Liver (tissue), 7 donors: ENCODE measurements at regions not wholly inside any gene's neighbourhood (a gene's known extent, or its start where the extent isn't known, plus 50 kb on each side); places are given as distances from the start of the nearest gene placed in this dataset.

Experiments used
- DNase-seq: peaks from one replicate; pipeline ENCODE4 v3.0.0-alpha.2; 2017; ENCODE audit warnings: low spot score
- H3K27ac ChIP-seq, 2 donors: one replicate each; pipeline ENCODE4 v1.7.0; 2013; ENCODE audit warnings: inconsistent platforms in 2 of 2, low read length in 2 of 2, control low read depth in 1 of 2, low read depth in 1 of 2, mild to moderate bottlenecking in 1 of 2
- H3K27me3 ChIP-seq, 4 donors: one replicate each; pipeline versions ENCODE4 v1.6.1 to v1.7.0; 2013; ENCODE audit warnings: low read length in 3 of 4, inconsistent platforms in 1 of 4, mild to moderate bottlenecking in 1 of 4, moderate library complexity in 1 of 4; ENCODE audit not compliant: control insufficient read depth in 4 of 4, insufficient read depth in 4 of 4
- H3K36me3 ChIP-seq, 4 donors: one replicate each; pipeline versions ENCODE4 v1.6.1 to v1.7.0; 2013; ENCODE audit warnings: low read length in 3 of 4, mild to moderate bottlenecking in 3 of 4, low read depth in 1 of 4, moderate library complexity in 1 of 4; ENCODE audit not compliant: control insufficient read depth in 4 of 4, insufficient read depth in 3 of 4
- H3K4me1 ChIP-seq, 4 donors: one replicate each; pipeline versions ENCODE4 v1.6.1 to v1.7.0; 2013; ENCODE audit warnings: low read length in 3 of 4, mild to moderate bottlenecking in 3 of 4, moderate library complexity in 1 of 4; ENCODE audit not compliant: control insufficient read depth in 4 of 4, insufficient read depth in 4 of 4
- H3K4me3 ChIP-seq, 3 donors: one replicate each; pipeline versions ENCODE4 v1.6.1 to v1.7.0; 2013; ENCODE audit warnings: low read length in 3 of 3, control low read depth in 1 of 3, low read depth in 1 of 3, mild to moderate bottlenecking in 1 of 3
- H3K9ac ChIP-seq, 2 donors: one replicate each; pipeline ENCODE4 v1.7.0; 2013; ENCODE audit warnings: low read length in 2 of 2, mild to moderate bottlenecking in 2 of 2, moderate library complexity in 2 of 2, control low read depth in 1 of 2, low read depth in 1 of 2
- H3K9me3 ChIP-seq, 4 donors: one replicate each; pipeline versions ENCODE4 v1.6.1 to v1.7.0; 2013; ENCODE audit warnings: low read length in 3 of 4; ENCODE audit not compliant: control insufficient read depth in 4 of 4
- EGR1 ChIP-seq, 2 donors: IDR thresholded peaks; 2 replicates each; pipeline ENCODE4 v1.6.1; 2016 to 2018; ENCODE audit warnings: antibody characterized with exemption in 2 of 2, low read depth in 2 of 2
- FOXA1 ChIP-seq: IDR thresholded peaks from 2 replicates; pipeline ENCODE4 v1.6.1; 2016; ENCODE audit warnings: antibody characterized with exemption
- FOXA2 ChIP-seq: IDR thresholded peaks from 2 replicates; pipeline ENCODE4 v1.6.1; 2016; ENCODE audit warnings: antibody characterized with exemption
- GABPA ChIP-seq, 2 donors: IDR thresholded peaks in 1 of 2; conservative IDR thresholded peaks in 1 of 2; 2 replicates each; pipeline ENCODE4 v1.6.1; 2016; ENCODE audit warnings: antibody characterized with exemption in 2 of 2, mild to moderate bottlenecking in 1 of 2, moderate library complexity in 1 of 2
- HNF4A ChIP-seq, 2 donors: conservative IDR thresholded peaks; 2 replicates each; pipeline ENCODE4 v1.6.1; 2016; ENCODE audit warnings: antibody characterized with exemption in 2 of 2, mild to moderate bottlenecking in 2 of 2
- HNF4G ChIP-seq: IDR thresholded peaks from 2 replicates; pipeline ENCODE4 v1.6.1; 2016; ENCODE audit warnings: antibody characterized with exemption
- JUND ChIP-seq, 2 donors: IDR thresholded peaks; 2 replicates each; pipeline ENCODE4 v1.6.1; 2016; ENCODE audit warnings: antibody characterized with exemption in 2 of 2
- RAD21 ChIP-seq, 2 donors: IDR thresholded peaks; 2 replicates each; pipeline ENCODE4 v1.6.1; 2016; ENCODE audit warnings: antibody characterized with exemption in 2 of 2, mild to moderate bottlenecking in 2 of 2
- RXRA ChIP-seq, 2 donors: IDR thresholded peaks; 2 replicates each; pipeline ENCODE4 v1.6.1; 2017 to 2018; ENCODE audit warnings: antibody characterized with exemption in 2 of 2, mild to moderate bottlenecking in 1 of 2
- SP1 ChIP-seq: IDR thresholded peaks from 2 replicates; pipeline ENCODE4 v1.6.1; 2018; ENCODE audit warnings: antibody characterized with exemption, mild to moderate bottlenecking
- TAF1 ChIP-seq: conservative IDR thresholded peaks from 2 replicates; pipeline ENCODE4 v1.6.1; 2016; ENCODE audit warnings: antibody characterized with exemption, mild to moderate bottlenecking
- WGBS: extraction: QIAGEN DNeasy Blood & Tissue Kit; methylation state at CpG from one replicate; pipeline ENCODE4 v1.1.7; 2013; 5-methylcytosine and 5-hydroxymethylcytosine counted together
- TF ChIP-seq, protein P1 (sequence below): IDR thresholded peaks from 2 replicates; pipeline ENCODE4 v1.6.1; 2016; ENCODE audit warnings: antibody characterized with exemption
- TF ChIP-seq, protein P2 (sequence below): IDR thresholded peaks from 2 replicates; pipeline ENCODE4 v1.6.1; 2016; ENCODE audit warnings: antibody characterized with exemption
- TF ChIP-seq, protein P3 (sequence below): IDR thresholded peaks from 2 replicates; pipeline ENCODE4 v1.6.1; 2016; ENCODE audit warnings: antibody characterized with exemption, mild to moderate bottlenecking
- TF ChIP-seq, protein P4 (sequence below): IDR thresholded peaks from 2 replicates; pipeline ENCODE4 v1.6.1; 2016; ENCODE audit warnings: antibody characterized with exemption
- donor health status: healthy.
- donor health status: healthy.
- donor health status: healthy.
- donor health status: healthy.

DNA sequence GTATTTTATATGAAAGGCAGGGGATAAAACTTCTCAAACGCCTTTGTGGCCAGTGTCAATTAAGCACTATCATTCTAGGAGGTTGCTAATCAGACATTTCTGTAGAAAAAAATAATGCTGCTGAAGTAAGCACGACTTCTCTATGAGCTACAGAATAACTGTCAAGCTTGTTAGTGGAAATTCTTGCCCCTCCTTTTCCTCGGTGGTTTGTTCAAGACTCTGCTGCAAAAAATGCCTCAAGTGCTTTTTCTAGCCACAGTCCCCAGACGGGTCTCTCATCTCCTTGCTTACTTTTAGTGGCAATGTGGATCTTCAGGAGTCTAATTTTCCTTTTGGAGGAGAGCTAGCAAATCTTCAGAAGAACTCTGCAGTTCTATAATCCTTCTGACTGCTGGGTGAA, 452.0 kb downstream of the FUT8 start:
- H3K27me3 ChIP-seq, result peaks cover 0 to 3% (median 0%) of the 10 kb centered on the region in 4 donors
- H3K4me3 ChIP-seq, result no peak overlapping the region
- no peak for DNase-seq
- 41% methylated on average over 4 of the region's 4 CpGs for WGBS
- no peak overlapping the region for H3K27ac ChIP-seq
- no peaks in the 10 kb centered on the region for H3K36me3 ChIP-seq
- no peaks in the 10 kb centered on the region for H3K4me1 ChIP-seq
- no peaks in the 10 kb centered on the region for H3K9me3 ChIP-seq
- no peak overlapping the region for H3K9ac ChIP-seq
- TF ChIP-seq TAF1, result no peak
- TF ChIP-seq, protein P1, sequence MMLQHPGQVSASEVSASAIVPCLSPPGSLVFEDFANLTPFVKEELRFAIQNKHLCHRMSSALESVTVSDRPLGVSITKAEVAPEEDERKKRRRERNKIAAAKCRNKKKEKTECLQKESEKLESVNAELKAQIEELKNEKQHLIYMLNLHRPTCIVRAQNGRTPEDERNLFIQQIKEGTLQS, result no peak
- TF ChIP-seq, protein P2, sequence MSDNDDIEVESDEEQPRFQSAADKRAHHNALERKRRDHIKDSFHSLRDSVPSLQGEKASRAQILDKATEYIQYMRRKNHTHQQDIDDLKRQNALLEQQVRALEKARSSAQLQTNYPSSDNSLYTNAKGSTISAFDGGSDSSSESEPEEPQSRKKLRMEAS, result no peak
- TF ChIP-seq HNF4A (conservative IDR thresholded peaks at IDR 0.05), result no peak
- no peak for TF ChIP-seq HNF4G
- no peak for TF ChIP-seq RXRA (IDR thresholded peaks at IDR 0.05)
- no peak for TF ChIP-seq SP1
- TF ChIP-seq FOXA1, result no peak
- no peak for TF ChIP-seq GABPA (IDR thresholded peaks at IDR 0.05 in 1 of 2, conservative IDR thresholded peaks at IDR 0.05 in 1 of 2)

DNA sequence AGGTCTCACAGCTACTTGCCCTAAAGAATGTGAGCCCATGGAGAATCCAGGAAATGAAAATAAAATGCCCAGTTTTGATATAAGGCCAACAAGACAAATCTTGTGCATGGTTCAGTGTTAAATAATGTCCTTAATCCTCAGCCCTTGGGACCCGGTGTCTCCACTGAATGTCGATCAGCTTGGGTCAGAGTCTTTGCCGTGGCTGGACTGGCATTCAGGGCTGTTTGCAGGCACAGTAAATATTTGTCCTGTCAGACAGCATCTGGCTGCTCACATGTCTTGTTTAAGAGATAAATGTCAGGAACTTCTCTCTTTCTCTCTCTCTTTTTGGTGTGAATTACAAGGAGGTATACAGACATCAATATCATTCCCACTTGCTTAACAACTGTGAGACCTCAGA, 452.5 kb downstream of the FUT8 start:
- no peak overlapping the region for H3K27ac ChIP-seq
- no peaks in the 10 kb centered on the region for H3K9me3 ChIP-seq
- TF ChIP-seq FOXA2 (no peak), EGR1 (IDR thresholded peaks at IDR 0.05; ENCODE audit: low read depth in 2 of 2) (no peak)
- TF ChIP-seq, protein P3, sequence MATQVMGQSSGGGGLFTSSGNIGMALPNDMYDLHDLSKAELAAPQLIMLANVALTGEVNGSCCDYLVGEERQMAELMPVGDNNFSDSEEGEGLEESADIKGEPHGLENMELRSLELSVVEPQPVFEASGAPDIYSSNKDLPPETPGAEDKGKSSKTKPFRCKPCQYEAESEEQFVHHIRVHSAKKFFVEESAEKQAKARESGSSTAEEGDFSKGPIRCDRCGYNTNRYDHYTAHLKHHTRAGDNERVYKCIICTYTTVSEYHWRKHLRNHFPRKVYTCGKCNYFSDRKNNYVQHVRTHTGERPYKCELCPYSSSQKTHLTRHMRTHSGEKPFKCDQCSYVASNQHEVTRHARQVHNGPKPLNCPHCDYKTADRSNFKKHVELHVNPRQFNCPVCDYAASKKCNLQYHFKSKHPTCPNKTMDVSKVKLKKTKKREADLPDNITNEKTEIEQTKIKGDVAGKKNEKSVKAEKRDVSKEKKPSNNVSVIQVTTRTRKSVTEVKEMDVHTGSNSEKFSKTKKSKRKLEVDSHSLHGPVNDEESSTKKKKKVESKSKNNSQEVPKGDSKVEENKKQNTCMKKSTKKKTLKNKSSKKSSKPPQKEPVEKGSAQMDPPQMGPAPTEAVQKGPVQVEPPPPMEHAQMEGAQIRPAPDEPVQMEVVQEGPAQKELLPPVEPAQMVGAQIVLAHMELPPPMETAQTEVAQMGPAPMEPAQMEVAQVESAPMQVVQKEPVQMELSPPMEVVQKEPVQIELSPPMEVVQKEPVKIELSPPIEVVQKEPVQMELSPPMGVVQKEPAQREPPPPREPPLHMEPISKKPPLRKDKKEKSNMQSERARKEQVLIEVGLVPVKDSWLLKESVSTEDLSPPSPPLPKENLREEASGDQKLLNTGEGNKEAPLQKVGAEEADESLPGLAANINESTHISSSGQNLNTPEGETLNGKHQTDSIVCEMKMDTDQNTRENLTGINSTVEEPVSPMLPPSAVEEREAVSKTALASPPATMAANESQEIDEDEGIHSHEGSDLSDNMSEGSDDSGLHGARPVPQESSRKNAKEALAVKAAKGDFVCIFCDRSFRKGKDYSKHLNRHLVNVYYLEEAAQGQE, result no peak
- H3K4me1 ChIP-seq, result no peaks in the 10 kb centered on the region
- H3K9ac ChIP-seq, result no peak overlapping the region
- no peak overlapping the region for H3K4me3 ChIP-seq
- no peak for DNase-seq
- 25% methylated on average over 3 of the region's 3 CpGs for WGBS
- no peaks in the 10 kb centered on the region for H3K36me3 ChIP-seq
- peaks cover 0 to 3% (median 0%) of the 10 kb centered on the region in 4 donors for H3K27me3 ChIP-seq

DNA sequence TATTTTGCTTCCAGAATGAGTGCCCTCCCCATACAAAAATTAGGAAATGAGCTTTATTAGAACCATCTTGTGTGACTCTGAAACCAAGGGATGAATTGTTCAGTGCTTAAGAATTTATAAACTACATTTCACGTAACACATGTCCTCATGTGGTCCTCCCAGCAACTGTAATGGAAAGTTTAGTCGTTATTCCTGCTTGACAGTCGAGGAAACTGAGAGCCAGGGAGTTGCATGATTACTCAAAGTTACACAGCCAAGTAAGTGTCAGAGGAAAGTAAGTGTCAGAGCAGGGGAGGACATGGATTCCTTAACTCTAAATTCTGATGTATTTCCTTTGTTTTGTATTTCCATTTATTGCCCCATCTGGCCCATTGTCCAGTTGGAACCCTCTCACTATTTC, 453.9 kb downstream of the FUT8 start:
- WGBS, result 83% methylated on average over 3 of the region's 3 CpGs
- Histone ChIP-seq H3K27ac (no peak overlapping the region), H3K4me1 (no peaks in the 10 kb centered on the region), H3K9me3 (no peaks in the 10 kb centered on the region), H3K4me3 (no peak overlapping the region), H3K27me3 (peaks cover 0 to 3% (median 0%) of the 10 kb centered on the region in 4 donors), H3K36me3 (no peaks in the 10 kb centered on the region), H3K9ac (no peak overlapping the region)
- no peak for DNase-seq
- TF ChIP-seq TAF1 (no peak), SP1 (no peak), EGR1 (IDR thresholded peaks at IDR 0.05; ENCODE audit: low read depth in 2 of 2) (no peak), FOXA1 (no peak), FOXA2 (no peak), HNF4G (no peak), JUND (IDR thresholded peaks at IDR 0.05) (no peak), RAD21 (IDR thresholded peaks at IDR 0.05) (no peak), GABPA (IDR thresholded peaks at IDR 0.05 in 1 of 2, conservative IDR thresholded peaks at IDR 0.05 in 1 of 2) (no peak), RXRA (IDR thresholded peaks at IDR 0.05) (no peak)
- TF ChIP-seq, protein P4, sequence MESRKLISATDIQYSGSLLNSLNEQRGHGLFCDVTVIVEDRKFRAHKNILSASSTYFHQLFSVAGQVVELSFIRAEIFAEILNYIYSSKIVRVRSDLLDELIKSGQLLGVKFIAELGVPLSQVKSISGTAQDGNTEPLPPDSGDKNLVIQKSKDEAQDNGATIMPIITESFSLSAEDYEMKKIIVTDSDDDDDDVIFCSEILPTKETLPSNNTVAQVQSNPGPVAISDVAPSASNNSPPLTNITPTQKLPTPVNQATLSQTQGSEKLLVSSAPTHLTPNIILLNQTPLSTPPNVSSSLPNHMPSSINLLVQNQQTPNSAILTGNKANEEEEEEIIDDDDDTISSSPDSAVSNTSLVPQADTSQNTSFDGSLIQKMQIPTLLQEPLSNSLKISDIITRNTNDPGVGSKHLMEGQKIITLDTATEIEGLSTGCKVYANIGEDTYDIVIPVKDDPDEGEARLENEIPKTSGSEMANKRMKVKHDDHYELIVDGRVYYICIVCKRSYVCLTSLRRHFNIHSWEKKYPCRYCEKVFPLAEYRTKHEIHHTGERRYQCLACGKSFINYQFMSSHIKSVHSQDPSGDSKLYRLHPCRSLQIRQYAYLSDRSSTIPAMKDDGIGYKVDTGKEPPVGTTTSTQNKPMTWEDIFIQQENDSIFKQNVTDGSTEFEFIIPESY, result no peak
- TF ChIP-seq, protein P2, result no peak
- TF ChIP-seq, protein P3, result no peak
